HG03558 (cell line): ENCODE measurements at regions not wholly inside any gene's neighbourhood (a gene's known extent, or its start where the extent isn't known, plus 50 kb on each side); places are given as distances from the start of the nearest gene placed in this dataset.
"Not testable (repeated sequence)": the region's sequence is repeated elsewhere in the genome, so short reads cannot be mapped to it uniquely, and the experiment has no call there.

Source experiments
- ATAC-seq: cut with Tn5 transposase; IDR thresholded peaks from one replicate; pipeline ENCODE4 v1.9.1; 2021; ENCODE audit warnings: moderate number of reproducible peaks; ENCODE audit not compliant: unreplicated experiment; ENCODE audit errors: extremely low read depth

GRCh38 chr7:81162234-81162633 is 243.4 kb upstream of the SEMA3C start:
- ATAC-seq, result no peak

- no peak for ATAC-seq
Observed at GRCh38 chr7:81161451-81162075, 242.7 kb upstream of the SEMA3C start.

GRCh38 chr7:81159402-81159801 is 240.6 kb upstream of the SEMA3C start:
- no peak for ATAC-seq

- no peak for ATAC-seq
Observed at GRCh38 chr7:81158189-81158588, 239.3 kb upstream of the SEMA3C start.

- ATAC-seq, result no peak
Observed at GRCh38 chr7:81155654-81156373, 237.0 kb upstream of the SEMA3C start.

- no peak for ATAC-seq
Observed at GRCh38 chr7:81154565-81154964, 235.7 kb upstream of the SEMA3C start.

- not testable (repeated sequence) for ATAC-seq
Observed at GRCh38 chr7:81152925-81153324, 234.1 kb upstream of the SEMA3C start.

- no peak for ATAC-seq
Observed at GRCh38 chr7:81150951-81151361, 232.1 kb upstream of the SEMA3C start.

GRCh38 chr7:81143856-81144255 is 225.0 kb upstream of the SEMA3C start:
- no peak for ATAC-seq

- not testable (repeated sequence) for ATAC-seq
Observed at GRCh38 chr7:81141257-81142205, 222.7 kb upstream of the SEMA3C start.

GRCh38 chr7:81140775-81141174 is 221.9 kb upstream of the SEMA3C start:
- ATAC-seq, result no peak

- ATAC-seq, result no peak
Observed at GRCh38 chr7:81140252-81140651, 221.4 kb upstream of the SEMA3C start.

- ATAC-seq, result no peak
Observed at GRCh38 chr7:81138870-81139269, 220.0 kb upstream of the SEMA3C start.

GRCh38 chr7:81135324-81135723 is 216.5 kb upstream of the SEMA3C start:
- ATAC-seq, result no peak

GRCh38 chr7:81128011-81128410 is 209.2 kb upstream of the SEMA3C start:
- ATAC-seq, result no peak

- ATAC-seq, result no peak
Observed at GRCh38 chr7:81120803-81121202, 202.0 kb upstream of the SEMA3C start.

GRCh38 chr7:81120111-81120510 is 201.3 kb upstream of the SEMA3C start:
- ATAC-seq, result no peak

- ATAC-seq, result no peak
Observed at GRCh38 chr7:81114633-81115032, 195.8 kb upstream of the SEMA3C start.

GRCh38 chr7:81112731-81113130 is 193.9 kb upstream of the SEMA3C start:
- ATAC-seq, result no peak

GRCh38 chr7:81111781-81112540 is 193.1 kb upstream of the SEMA3C start:
- no peak for ATAC-seq
